Panc1 (cell line): ENCODE measurements at regions not wholly inside any gene's neighbourhood (a gene's known extent, or its start where the extent isn't known, plus 50 kb on each side); places are given as distances from the start of the nearest gene placed in this dataset.

Source experiments
- ATAC-seq: fragments of 200-7000 bp; cut with Tn5 transposase; 2 replicates; pipeline ENCODE4 v1.9.1; 2020; ENCODE audit warnings: mild to moderate bottlenecking, moderate library complexity
- BruUV-seq: library from RNA; stranded (reverse); fragments of 400-500 nt; replicated peaks from 2 replicates; lab custom pipeline; 2021; lab: Mats Ljungman, UMichigan
- CTCF ChIA-PET: fragments of 300-600 bp; sonication (Branson Sonifier 250); formaldehyde crosslinking; loops from one replicate; lab custom pipeline; 2022; ENCODE audit warnings: antibody characterized with exemption; lab: Charles Lee
- POLR2A ChIA-PET: fragments of 300-600 bp; sonication (Branson Sonifier 250); formaldehyde crosslinking; loops from one replicate; lab custom pipeline; 2022; ENCODE audit warnings: antibody characterized with exemption; lab: Charles Lee
- DNase-seq: peaks from one replicate; pipeline ENCODE4 v3.0.0-alpha.2; 2010; ENCODE audit warnings: low read depth, low spot score
- H3K27ac ChIP-seq: 2 replicates; pipeline ENCODE4 v1.5.1; 2011; ENCODE audit warnings: mild to moderate bottlenecking, low read length, inconsistent platforms
- H3K27me3 ChIP-seq: fragments of 200-500 bp; sonication (Bioruptor generic); 2 replicates; pipeline ENCODE4 v1.6.0; 2014; ENCODE audit warnings: low read length, inconsistent platforms; ENCODE audit not compliant: control insufficient read depth, insufficient read depth
- H3K36me3 ChIP-seq: fragments of 200-500 bp; sonication (Bioruptor generic); 2 replicates; pipeline ENCODE4 v1.5.1; 2014; ENCODE audit warnings: inconsistent platforms, mild to moderate bottlenecking, low read length, moderate library complexity; ENCODE audit not compliant: control insufficient read depth, insufficient read depth
- H3K4me1 ChIP-seq: 2 replicates; pipeline ENCODE4 v1.5.1; 2011; ENCODE audit warnings: inconsistent platforms, mild to moderate bottlenecking, low read length, moderate library complexity; ENCODE audit not compliant: control insufficient read depth, insufficient read depth
- H3K4me3 ChIP-seq, 2 experiments: 2 replicates each; pipeline ENCODE4 v1.5.1; 2011 to 2012; ENCODE audit warnings: low read depth in 2 of 2, low read length in 2 of 2, mild to moderate bottlenecking in 2 of 2, inconsistent platforms in 1 of 2, moderate library complexity in 1 of 2
- H3K9me3 ChIP-seq: fragments of 200-500 bp; sonication (Bioruptor generic); 2 replicates; pipeline ENCODE4 v1.5.1; 2014; ENCODE audit warnings: low read depth, mild to moderate bottlenecking, inconsistent platforms, low read length, moderate library complexity; ENCODE audit not compliant: control insufficient read depth, insufficient read depth
- POLR2AphosphoS5 ChIP-seq: IDR thresholded peaks from 2 replicates; pipeline ENCODE4 v1.6.1; 2012; ENCODE audit warnings: mild to moderate bottlenecking, low read depth, low read length, moderate library complexity
- SIN3A ChIP-seq: IDR thresholded peaks from 2 replicates; pipeline ENCODE4 v1.6.1; 2012; ENCODE audit warnings: low read depth, mild to moderate bottlenecking, low read length, moderate library complexity, borderline replicate concordance; ENCODE audit not compliant: insufficient read depth
- TCF7L2 ChIP-seq: IDR thresholded peaks from 2 replicates; pipeline ENCODE4 v1.6.1; 2011; ENCODE audit warnings: mild to moderate bottlenecking, low read depth, low read length, inconsistent platforms
- in situ Hi-C: cut with HindIII; loops from 2 replicates; pipeline ENCODE4 v1.10.0; 2016; ENCODE audit warnings: low sequenced_read_pairs, low pct_unique_long_range_greater_than_20kb
- intact Hi-C: fragments of 100-400 bp; cut with micrococcal nuclease; formaldehyde crosslinking; loops from one replicate; pipeline ENCODE4 v1.10.0; 2022; ENCODE audit not compliant: unreplicated experiment
- TF ChIP-seq, protein P1 (sequence below): fragments of 450-650 bp; IDR thresholded peaks from 2 replicates; pipeline ENCODE4 v1.5.1; 2017; ENCODE audit warnings: mild to moderate bottlenecking
- TF ChIP-seq, protein P2 (sequence below), 2 experiments: IDR thresholded peaks; 2 replicates each; pipeline ENCODE4 v1.6.1; 2011 to 2012; ENCODE audit warnings: low read depth in 2 of 2, control low read depth in 1 of 2, low read length in 1 of 2, mild to moderate bottlenecking in 1 of 2, moderate library complexity in 1 of 2; ENCODE audit not compliant: insufficient read depth in 1 of 2

DNA sequence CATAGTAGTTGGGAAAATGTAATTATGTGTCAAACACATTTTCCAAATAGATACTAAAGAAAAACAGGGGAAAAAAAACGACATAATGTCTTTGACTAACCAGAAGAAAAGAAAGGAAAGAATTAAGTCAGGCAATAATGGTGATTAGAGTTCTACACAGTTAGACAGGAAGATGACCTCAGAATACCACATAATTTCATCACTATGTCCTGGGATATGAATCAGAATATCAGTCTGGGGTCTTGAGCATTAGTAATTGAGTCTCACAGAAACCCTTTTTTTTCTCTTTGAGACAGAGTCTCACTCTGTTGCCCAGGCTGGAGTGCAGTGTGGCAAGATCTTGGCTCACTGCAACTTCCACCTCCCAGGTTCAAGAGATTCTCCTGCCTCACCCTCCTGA lies 503.4 kb downstream of the SLITRK1 start:
- CTCF ChIA-PET: no interaction called here
- ATAC-seq (no peak), DNase-seq (no peak)
- H3K36me3 ChIP-seq: no peaks in the 10 kb centered on the region
- in situ Hi-C loops: no loop called here
- H3K27ac ChIP-seq: no peak overlapping the region
- no peak overlapping the region for H3K4me3 ChIP-seq
- no peaks in the 10 kb centered on the region for H3K9me3 ChIP-seq
- no peaks in the 10 kb centered on the region for H3K4me1 ChIP-seq
- no TSS peak for BruUV-seq
- H3K27me3 ChIP-seq: no peaks in the 10 kb centered on the region
- no peak for TF ChIP-seq TCF7L2
- TF ChIP-seq POLR2AphosphoS5: no peak
- no peak for TF ChIP-seq SIN3A
- TF ChIP-seq, protein P1, sequence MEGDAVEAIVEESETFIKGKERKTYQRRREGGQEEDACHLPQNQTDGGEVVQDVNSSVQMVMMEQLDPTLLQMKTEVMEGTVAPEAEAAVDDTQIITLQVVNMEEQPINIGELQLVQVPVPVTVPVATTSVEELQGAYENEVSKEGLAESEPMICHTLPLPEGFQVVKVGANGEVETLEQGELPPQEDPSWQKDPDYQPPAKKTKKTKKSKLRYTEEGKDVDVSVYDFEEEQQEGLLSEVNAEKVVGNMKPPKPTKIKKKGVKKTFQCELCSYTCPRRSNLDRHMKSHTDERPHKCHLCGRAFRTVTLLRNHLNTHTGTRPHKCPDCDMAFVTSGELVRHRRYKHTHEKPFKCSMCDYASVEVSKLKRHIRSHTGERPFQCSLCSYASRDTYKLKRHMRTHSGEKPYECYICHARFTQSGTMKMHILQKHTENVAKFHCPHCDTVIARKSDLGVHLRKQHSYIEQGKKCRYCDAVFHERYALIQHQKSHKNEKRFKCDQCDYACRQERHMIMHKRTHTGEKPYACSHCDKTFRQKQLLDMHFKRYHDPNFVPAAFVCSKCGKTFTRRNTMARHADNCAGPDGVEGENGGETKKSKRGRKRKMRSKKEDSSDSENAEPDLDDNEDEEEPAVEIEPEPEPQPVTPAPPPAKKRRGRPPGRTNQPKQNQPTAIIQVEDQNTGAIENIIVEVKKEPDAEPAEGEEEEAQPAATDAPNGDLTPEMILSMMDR: no peak
- TF ChIP-seq, protein P2, sequence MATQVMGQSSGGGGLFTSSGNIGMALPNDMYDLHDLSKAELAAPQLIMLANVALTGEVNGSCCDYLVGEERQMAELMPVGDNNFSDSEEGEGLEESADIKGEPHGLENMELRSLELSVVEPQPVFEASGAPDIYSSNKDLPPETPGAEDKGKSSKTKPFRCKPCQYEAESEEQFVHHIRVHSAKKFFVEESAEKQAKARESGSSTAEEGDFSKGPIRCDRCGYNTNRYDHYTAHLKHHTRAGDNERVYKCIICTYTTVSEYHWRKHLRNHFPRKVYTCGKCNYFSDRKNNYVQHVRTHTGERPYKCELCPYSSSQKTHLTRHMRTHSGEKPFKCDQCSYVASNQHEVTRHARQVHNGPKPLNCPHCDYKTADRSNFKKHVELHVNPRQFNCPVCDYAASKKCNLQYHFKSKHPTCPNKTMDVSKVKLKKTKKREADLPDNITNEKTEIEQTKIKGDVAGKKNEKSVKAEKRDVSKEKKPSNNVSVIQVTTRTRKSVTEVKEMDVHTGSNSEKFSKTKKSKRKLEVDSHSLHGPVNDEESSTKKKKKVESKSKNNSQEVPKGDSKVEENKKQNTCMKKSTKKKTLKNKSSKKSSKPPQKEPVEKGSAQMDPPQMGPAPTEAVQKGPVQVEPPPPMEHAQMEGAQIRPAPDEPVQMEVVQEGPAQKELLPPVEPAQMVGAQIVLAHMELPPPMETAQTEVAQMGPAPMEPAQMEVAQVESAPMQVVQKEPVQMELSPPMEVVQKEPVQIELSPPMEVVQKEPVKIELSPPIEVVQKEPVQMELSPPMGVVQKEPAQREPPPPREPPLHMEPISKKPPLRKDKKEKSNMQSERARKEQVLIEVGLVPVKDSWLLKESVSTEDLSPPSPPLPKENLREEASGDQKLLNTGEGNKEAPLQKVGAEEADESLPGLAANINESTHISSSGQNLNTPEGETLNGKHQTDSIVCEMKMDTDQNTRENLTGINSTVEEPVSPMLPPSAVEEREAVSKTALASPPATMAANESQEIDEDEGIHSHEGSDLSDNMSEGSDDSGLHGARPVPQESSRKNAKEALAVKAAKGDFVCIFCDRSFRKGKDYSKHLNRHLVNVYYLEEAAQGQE (IDR thresholded peaks at IDR 0.05; ENCODE audit: insufficient read depth in 1 of 2, low read depth in 2 of 2, low read length in 1 of 2): no peak
- POLR2A ChIA-PET: no interaction called here
- intact Hi-C loops: no loop called here

DNA sequence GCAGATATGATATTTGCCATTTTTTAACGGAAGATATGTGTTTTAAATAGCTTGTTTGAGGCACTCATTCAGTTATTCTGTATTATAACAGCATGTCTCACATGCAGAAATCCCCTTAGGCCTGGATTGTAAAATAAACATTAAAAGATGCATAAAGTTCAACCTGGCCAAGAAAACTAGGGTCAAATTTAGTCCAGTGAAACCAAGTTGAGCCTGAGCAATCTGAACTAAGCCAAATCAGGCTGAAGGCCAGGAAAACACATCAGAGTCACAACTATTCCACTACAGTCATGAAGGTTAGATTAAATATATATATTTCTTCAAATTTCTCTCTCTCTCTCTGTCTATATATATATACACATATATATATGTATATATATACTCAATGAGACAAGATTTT lies 504.8 kb downstream of the SLITRK1 start:
- CTCF ChIA-PET: no interaction called here
- no peak for ATAC-seq
- in situ Hi-C loops: no loop called here

More for the DNA sequence above, 504.8 kb downstream of the SLITRK1 start:
- no peak for DNase-seq
- no peak for TF ChIP-seq POLR2AphosphoS5
- TF ChIP-seq TCF7L2: no peak
- TF ChIP-seq SIN3A: no peak
- TF ChIP-seq, protein P1: no peak
- TF ChIP-seq, protein P2 (IDR thresholded peaks at IDR 0.05; ENCODE audit: insufficient read depth in 1 of 2, low read depth in 2 of 2, low read length in 1 of 2): no peak
- BruUV-seq: no TSS peak
- POLR2A ChIA-PET: no interaction called here
- intact Hi-C loops: no loop called here
- Histone ChIP-seq H3K27me3 (no peaks in the 10 kb centered on the region), H3K4me3 (no peak overlapping the region), H3K9me3 (no peaks in the 10 kb centered on the region), H3K36me3 (no peaks in the 10 kb centered on the region), H3K4me1 (no peaks in the 10 kb centered on the region), H3K27ac (no peak overlapping the region)
